ENCODE measurements at regions not wholly inside any gene's neighbourhood (a gene's known extent, or its start where the extent isn't known, plus 50 kb on each side); places are given as distances from the start of the nearest gene placed in this dataset.
"Not testable (repeated sequence)": the region's sequence is repeated elsewhere in the genome, so short reads cannot be mapped to it uniquely, and the experiment has no call there.

DNA sequence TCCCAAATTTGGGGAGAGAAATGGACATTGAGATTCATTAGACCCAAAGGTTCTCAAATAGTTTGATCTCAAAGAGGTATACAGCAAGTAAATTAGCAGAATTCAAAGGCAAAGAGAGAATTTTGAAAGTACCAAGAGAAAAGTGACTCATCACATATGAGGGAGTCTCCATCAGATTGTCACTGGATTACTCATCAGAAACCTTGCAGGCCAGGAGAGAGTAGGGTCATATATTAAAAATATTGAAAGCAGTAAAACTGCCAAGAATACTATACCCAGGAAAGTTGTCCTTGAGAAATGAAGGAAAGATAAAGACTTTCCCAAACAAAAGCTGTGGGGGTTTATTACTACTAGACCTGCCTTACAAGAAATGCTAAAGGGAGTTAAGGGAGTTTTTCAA lies 140.6 kb downstream of the TMEM168 start:
- in situ Hi-C loops (cut with HindIII; ENCODE audit: low pct_unique_long_range_greater_than_20kb, low sequenced_read_pairs): no loop called here
- no peak for DNase-seq (ENCODE audit: low read depth)

DNA sequence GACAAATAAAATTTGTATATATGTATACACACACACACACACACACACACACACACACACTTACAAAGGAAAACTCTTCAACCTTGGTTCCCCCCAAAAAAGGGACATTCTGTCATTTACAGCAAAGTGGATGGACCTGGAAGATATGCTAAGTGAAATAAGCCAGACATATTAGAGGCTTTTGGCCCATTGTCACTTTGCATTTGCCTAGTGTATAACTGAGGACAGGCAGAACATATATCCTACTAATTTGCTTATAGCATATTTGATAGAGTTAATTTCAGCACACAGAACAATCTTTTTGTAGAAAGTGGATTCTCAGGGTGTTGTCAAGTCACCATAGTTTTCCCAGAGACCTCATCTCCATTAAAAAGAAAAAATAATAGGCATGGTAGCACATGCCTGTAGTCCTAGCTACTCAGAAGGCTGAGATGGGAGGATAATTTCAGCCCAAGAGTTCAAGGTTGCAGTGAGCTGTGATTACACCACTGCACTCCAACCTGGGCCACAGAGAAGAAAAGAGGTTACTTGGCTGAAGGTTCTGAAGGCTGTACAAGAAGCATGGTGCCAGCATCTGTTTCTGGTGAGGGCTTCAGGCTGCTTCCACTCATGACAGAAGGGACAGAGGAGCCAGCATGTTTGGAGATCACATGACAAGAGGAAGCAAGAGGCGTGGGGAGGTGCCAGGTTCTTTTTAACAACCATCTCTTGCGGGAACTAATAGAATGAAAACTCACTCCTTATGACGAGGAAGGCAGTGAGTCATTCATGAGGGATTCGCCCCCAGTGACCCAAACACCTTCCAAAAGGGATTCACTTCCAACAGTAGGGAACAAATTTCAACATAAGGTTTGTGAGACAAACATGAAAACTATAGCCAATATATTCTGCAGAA lies 135.6 kb downstream of the TMEM168 start:
- no peak for DNase-seq (ENCODE audit: low read depth)
- in situ Hi-C loops (cut with HindIII; ENCODE audit: low pct_unique_long_range_greater_than_20kb, low sequenced_read_pairs): no loop called here

DNA sequence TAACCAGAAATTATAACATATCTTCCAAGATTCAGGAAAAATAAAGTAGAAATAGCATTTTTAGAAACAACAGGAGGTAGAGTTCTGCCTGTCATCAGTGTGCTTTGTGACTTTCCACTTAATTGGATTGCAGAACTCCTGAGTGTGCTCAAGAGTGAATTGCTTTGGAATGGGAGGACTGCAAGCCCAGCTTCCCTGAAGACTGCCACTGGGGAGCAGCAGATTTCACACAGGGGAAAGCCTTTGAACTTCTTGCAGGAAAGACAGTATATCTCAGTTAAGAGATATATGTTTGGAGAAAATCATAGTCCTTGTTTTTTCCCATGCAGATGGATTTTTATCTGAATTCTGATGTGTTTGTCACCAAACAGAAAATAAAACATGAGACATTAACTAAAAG lies 124.5 kb downstream of the TMEM168 start:
- no peak for DNase-seq (ENCODE audit: low read depth)
- in situ Hi-C loops (cut with HindIII; ENCODE audit: low pct_unique_long_range_greater_than_20kb, low sequenced_read_pairs): no loop called here

DNA sequence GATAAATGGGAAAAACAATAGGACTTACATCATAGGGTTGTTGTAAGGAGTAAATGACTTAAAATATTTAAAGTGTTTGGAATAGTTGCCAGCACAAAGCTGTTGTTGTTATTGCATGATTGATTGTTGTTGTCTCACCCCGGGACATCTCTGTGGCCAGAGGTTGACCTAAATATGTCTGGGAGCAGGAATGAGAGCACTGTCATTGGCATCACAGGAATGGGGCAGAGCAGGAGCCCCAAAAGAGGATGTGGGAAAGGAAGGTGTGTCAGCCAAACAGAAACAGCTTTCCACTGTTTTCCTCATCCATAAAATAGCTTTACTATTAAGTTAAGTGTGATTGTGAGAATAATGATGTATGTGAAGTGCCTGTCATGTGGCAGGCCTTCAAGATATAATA lies 121.6 kb downstream of the TMEM168 start:
- DNase-seq (ENCODE audit: low read depth): no peak
- in situ Hi-C loops (cut with HindIII; ENCODE audit: low pct_unique_long_range_greater_than_20kb, low sequenced_read_pairs): no loop called here

DNA sequence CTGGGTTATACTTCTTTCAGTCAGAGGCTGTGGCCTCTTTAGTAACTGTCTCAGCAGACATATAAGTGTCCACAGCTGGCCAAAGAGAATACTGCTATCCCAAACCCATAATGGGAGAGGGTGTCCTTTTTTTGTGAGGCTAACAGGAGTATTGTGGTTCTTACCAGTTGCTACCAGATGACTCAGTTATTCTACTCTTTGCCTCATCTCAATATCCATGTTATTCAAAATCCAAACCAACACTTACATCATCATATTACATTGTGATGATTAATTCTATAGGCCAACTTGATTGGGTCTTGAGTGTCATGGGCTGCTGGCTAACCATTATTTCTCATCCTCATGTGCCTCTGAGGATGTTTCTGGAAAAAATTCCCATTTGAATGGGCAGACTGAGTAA lies 120.9 kb downstream of the TMEM168 start:
- DNase-seq (ENCODE audit: low read depth): no peak
- in situ Hi-C loops (cut with HindIII; ENCODE audit: low pct_unique_long_range_greater_than_20kb, low sequenced_read_pairs): no loop called here

DNA sequence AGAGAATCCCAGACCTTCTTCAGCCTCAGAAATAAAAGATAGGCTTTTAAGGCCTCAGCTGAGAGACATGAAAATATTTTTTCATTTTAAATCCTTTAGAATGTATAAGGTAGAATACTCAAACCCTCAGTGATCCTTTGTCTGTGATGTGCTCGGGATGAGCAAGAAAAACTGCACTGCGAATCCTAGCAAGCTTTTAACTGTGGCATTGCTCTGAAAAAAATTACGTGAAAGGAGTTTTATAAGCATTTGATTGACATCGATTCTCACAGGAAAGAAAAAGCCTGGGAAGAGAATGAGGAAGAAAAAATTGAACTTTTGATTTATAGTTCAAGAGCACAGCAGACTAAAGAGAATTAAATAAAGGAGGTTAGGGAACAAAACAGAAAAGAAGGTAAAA lies 120.0 kb downstream of the TMEM168 start:
- DNase-seq (ENCODE audit: low read depth): no peak
- in situ Hi-C loops (cut with HindIII; ENCODE audit: low pct_unique_long_range_greater_than_20kb, low sequenced_read_pairs): no loop called here

DNA sequence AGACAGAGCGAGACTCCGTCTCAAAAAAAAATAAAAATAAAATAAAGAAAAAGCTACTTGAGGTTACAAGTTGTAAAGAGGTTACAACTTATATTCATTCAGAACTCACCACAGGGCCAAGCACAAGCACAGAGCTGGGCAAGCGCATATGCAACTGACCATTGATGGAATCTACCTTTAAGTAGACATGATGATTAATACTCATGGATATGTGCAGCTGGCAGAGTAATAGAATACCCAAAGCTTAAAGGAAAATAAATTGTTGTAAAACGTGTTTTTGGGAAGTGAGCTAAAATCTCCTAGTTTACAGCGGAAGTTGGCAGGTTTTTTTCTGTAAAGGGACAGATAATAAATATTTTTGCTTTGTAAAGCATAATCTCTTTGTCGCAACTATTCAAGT lies 111.6 kb downstream of the TMEM168 start:
- in situ Hi-C loops (cut with HindIII; ENCODE audit: low pct_unique_long_range_greater_than_20kb, low sequenced_read_pairs): no loop called here

DNA sequence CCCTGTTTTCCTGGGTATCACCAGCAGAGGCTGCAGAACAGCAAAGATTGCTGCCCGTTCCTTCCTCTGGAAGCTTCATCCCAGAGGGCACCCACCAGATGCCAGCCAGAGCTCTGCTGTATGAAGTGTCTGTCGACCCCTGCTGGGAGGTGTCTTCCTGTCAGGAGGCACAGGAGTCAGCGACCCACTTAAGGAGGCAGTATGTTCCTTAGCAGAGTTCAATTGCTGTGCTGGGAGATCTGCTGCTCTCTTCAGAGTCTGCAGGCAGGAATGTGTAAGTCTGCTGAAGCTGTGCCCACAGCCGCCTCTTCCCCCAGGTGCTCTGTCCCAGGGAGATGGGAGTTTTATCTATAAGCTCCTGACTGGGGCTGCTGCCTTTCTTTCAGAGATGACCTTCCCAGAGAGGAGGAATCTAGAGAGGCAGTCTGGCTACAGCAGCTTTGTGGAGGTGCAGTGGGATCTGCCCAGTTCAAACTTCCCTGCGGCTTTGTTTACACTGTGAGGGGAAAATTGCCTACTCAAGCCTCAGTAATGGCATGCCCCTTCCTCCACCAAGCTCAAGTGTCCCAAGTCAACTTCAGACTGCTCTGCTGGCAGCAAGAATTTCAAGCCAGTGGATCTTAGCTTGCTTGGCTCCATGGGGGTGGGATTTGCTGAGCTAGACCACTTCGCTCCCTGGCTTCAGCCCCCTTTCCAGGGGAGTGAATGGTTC lies 100.6 kb downstream of the TMEM168 start:
- DNase-seq (ENCODE audit: low read depth); in situ Hi-C loops (cut with HindIII; ENCODE audit: low pct_unique_long_range_greater_than_20kb, low sequenced_read_pairs): not testable (repeated sequence)

More for the DNA sequence above, 111.6 kb downstream of the TMEM168 start:
- no peak for DNase-seq (ENCODE audit: low read depth)

DNA sequence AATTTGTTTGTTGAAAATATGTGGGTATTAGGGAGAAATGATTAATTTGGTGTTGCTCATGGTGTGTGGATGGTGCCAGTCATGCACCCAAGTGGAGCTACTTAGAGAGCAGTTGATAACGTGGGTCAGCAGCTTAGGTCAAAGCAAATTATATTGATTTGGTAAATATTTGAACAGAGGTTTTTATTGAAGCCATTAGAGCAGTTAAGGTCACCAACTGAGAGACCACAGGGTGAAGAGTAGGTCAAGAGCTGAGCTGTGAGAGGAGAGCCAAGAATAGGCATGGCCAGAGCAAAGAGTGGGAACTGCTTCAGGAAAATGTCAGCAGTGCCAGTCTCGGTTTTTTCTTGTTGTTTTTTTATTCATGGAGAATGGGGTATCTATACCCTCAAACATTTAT lies 97.9 kb downstream of the TMEM168 start:
- DNase-seq (ENCODE audit: low read depth): no peak
- in situ Hi-C loops (cut with HindIII; ENCODE audit: low pct_unique_long_range_greater_than_20kb, low sequenced_read_pairs): no loop called here

DNA sequence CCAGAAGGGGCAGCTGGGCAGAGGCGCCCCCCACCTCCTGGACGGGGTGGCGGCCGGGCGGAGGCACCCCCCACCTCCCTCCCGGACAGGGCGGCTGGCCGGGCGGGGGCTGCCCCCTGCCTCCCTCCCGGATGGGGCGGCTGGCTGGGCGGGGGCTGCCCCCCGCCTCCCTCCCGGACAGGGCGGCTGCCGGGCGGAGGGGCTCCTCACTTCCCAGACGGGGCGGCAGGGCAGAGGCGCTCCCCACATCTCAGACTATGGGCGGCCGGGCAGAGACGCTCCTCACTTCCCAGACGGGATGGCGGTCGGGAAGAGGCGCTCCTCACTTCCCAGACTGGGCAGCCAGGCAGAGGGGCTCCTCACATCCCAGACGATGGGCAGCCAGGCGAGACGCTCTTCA lies 93.0 kb downstream of the TMEM168 start:
- DNase-seq (ENCODE audit: low read depth); in situ Hi-C loops (cut with HindIII; ENCODE audit: low pct_unique_long_range_greater_than_20kb, low sequenced_read_pairs): not testable (repeated sequence)

DNA sequence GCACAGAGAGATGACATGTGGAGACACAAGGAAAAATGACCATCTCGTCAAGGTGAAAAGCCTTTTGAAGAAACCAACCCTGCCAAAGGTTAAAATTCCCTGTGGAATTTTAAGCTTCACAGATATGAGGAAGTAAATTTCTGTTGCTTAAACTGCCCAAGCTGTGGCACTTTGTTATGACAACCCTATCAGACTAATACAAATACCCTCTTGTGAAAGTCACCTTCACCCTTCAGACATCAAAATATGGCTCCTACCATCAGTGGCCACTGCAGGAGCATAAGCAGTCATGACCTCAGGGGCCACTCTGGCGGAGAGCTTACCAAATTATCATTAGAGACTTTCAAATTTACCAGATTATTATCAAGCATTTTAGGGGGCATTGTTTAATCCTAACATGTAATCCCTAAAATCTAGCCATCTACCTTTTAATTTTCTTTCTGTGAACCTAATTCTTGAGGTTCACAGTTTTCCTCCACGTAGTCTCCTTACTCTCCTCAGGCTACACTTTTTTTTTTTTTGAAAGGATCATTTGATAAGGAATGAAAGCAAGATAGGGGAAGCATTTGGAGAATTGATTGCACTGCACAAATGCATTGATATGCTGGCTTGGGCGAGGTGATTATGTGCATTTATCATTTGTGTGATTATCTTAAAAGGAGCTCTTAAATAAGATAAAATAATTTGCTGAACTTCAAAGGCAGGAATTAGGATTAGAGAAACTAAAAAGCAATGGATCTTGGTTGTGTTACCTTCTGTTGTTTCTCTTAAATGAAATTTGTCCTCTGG lies 90.3 kb downstream of the TMEM168 start:
- DNase-seq (ENCODE audit: low read depth): no peak
- in situ Hi-C loops (cut with HindIII; ENCODE audit: low pct_unique_long_range_greater_than_20kb, low sequenced_read_pairs): no loop called here

DNA sequence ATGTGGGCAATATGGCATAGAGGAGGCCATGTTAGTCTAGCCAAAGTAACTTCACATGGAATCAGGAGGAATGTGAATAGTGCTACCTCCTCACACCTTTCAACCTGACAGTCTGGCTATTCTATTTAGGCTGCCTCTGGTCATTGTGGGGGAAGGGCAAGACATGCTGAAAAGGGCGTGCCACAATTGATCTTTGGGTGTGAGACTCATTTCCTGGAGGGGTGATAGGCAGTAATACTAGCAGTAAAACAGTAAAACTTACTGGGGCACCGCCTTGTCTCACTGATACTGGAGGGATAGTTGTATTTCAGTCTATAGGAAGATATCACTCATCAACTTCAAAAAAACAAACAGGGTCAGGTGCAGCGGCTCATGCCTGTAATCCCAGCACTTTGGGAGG lies 88.7 kb downstream of the TMEM168 start:
- no peak for DNase-seq (ENCODE audit: low read depth)
- in situ Hi-C loops (cut with HindIII; ENCODE audit: low pct_unique_long_range_greater_than_20kb, low sequenced_read_pairs): no loop called here

DNA sequence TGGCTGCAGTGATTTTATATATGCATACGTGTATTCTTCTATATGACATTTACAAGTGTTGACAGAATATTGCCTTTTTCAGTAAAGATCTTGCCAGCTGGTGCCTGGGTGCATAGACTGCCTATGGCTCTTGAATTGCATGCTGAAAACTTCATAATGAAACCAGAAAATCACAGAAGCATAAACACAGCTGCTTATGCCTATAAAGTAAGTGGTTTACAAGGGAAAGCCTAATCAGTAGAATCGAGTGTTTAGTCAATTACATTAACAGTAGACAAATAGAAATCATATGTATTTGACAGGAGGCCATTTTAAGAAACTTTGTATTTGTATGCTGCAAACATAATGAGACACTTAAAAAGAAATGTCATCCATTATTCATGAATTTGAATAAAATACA lies 82.5 kb downstream of the TMEM168 start:
- in situ Hi-C loops (cut with HindIII; ENCODE audit: low pct_unique_long_range_greater_than_20kb, low sequenced_read_pairs): no loop called here
- no peak for DNase-seq (ENCODE audit: low read depth)

DNA sequence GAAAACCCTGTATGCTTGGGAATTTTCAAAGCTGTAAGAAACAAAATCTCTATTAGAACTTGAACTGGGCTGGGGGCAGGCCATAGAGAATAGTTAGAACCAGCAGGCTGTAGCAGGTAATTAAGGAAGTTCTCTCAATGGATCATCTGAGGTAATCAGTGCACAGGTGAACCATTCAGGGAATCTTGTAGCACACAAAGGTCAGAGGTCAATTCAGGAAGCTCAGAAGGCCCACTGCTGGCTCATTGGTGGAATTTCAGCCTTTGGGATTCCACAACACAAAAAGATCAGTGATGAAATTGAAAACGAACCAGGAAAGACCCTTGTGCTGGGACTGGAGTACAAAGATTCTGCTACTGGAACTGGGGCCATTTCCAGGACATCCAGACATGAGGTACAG lies 82.0 kb downstream of the TMEM168 start:
- no peak for DNase-seq (ENCODE audit: low read depth)
- in situ Hi-C loops (cut with HindIII; ENCODE audit: low pct_unique_long_range_greater_than_20kb, low sequenced_read_pairs): no loop called here
